ENCODE measurements at regions not wholly inside any gene's neighbourhood (a gene's known extent, or its start where the extent isn't known, plus 50 kb on each side); places are given as distances from the start of the nearest gene placed in this dataset.

GRCh38 chr6:169339025-169339424 lies 85.4 kb upstream of the THBS2 start:
- no peak for DNase-seq

GRCh38 chr6:169337886-169338445 lies 84.3 kb upstream of the THBS2 start:
- no peak for DNase-seq

- DNase-seq = no peak
Observed at GRCh38 chr6:169335301-169335700, 81.7 kb upstream of the THBS2 start.

GRCh38 chr6:169332250-169332649 lies 78.6 kb upstream of the THBS2 start:
- DNase-seq = no peak

- DNase-seq = peak; percentile 56
Observed at GRCh38 chr6:169328112-169328801, 74.6 kb upstream of the THBS2 start.

GRCh38 chr6:169326067-169326799 lies 72.6 kb upstream of the THBS2 start:
- peak; percentile 54 for DNase-seq

- DNase-seq = peak; percentile 3
Observed at GRCh38 chr6:169324656-169325459, 71.2 kb upstream of the THBS2 start.

- DNase-seq = no peak
Observed at GRCh38 chr6:169324086-169324485, 70.4 kb upstream of the THBS2 start.

- DNase-seq = no peak
Observed at GRCh38 chr6:169323221-169323620, 69.6 kb upstream of the THBS2 start.

- DNase-seq = no peak
Observed at GRCh38 chr6:169321546-169321945, 67.9 kb upstream of the THBS2 start.

GRCh38 chr6:169320013-169320412 lies 66.4 kb upstream of the THBS2 start:
- DNase-seq = peak; percentile 59

GRCh38 chr6:169317441-169318202 lies 64.0 kb upstream of the THBS2 start:
- no peak for DNase-seq

- peak; percentile 9 for DNase-seq
Observed at GRCh38 chr6:169316651-169317050, 63.0 kb upstream of the THBS2 start.

- no peak for DNase-seq
Observed at GRCh38 chr6:169315830-169316614, 62.4 kb upstream of the THBS2 start.

- DNase-seq = no peak
Observed at GRCh38 chr6:169313347-169314010, 59.8 kb upstream of the THBS2 start.

- no peak for DNase-seq
Observed at GRCh38 chr6:169312658-169313346, 59.2 kb upstream of the THBS2 start.

GRCh38 chr6:169310983-169311382 lies 57.3 kb upstream of the THBS2 start:
- no peak for DNase-seq
